NCI-H510A treated with DMSO at 0.1 percent for 48 hours (cell line): ENCODE measurements at regions not wholly inside any gene's neighbourhood (a gene's known extent, or its start where the extent isn't known, plus 50 kb on each side); places are given as distances from the start of the nearest gene placed in this dataset.
"Not testable (repeated sequence)": the region's sequence is repeated elsewhere in the genome, so short reads cannot be mapped to it uniquely, and the experiment has no call there.

Source experiments
- DNase-seq: peaks from one replicate; lab custom pipeline; 2025; lab: John Stamatoyannopoulos, UW

DNA sequence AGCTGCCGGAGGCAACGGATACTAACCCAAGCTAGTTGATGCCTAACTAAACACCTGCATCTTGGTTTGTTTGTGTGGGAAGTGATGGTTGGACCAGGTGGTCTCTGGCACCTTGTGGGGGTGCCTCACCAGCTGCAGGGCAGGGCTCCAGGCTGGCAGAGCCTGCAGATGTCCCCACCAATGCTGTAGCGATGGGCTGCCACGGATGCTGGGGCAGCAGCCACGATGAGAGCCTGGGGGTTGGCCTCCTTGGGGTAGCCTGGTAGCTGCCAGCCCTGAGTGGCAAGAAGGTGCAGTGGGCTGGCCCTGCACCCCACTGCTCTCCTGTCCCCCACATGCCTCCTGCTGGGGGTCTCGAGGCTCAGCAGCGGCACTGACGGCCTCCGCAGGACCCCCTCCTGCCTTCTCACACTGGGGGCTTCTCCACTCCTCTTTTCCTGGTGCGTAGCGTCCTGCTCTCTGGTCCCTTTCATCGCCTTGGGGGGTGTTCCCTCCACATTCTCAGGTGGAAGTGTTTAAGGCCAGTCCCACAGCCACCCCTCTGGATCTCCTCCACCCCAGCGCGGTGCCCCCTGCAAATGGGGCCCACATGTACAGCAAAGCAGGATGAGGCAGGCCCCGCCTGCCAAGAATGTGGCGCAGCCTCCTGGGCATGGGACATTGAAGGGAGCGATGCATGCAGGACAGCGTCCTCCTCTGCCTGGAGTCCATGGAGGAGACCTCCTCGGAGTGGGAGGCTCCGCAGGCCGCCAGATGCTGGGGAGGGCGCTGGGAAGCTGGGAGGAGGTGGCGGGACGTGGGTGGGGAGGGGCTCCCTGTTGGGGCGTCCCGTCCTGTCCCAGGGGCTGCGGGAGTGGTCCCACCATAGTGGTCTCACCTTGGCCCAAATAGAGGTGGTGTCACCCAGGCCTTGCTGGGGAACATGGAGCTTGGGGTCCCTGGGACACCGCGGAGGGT, 173.1 kb downstream of the ASB1 start:
- no peak for DNase-seq

DNA sequence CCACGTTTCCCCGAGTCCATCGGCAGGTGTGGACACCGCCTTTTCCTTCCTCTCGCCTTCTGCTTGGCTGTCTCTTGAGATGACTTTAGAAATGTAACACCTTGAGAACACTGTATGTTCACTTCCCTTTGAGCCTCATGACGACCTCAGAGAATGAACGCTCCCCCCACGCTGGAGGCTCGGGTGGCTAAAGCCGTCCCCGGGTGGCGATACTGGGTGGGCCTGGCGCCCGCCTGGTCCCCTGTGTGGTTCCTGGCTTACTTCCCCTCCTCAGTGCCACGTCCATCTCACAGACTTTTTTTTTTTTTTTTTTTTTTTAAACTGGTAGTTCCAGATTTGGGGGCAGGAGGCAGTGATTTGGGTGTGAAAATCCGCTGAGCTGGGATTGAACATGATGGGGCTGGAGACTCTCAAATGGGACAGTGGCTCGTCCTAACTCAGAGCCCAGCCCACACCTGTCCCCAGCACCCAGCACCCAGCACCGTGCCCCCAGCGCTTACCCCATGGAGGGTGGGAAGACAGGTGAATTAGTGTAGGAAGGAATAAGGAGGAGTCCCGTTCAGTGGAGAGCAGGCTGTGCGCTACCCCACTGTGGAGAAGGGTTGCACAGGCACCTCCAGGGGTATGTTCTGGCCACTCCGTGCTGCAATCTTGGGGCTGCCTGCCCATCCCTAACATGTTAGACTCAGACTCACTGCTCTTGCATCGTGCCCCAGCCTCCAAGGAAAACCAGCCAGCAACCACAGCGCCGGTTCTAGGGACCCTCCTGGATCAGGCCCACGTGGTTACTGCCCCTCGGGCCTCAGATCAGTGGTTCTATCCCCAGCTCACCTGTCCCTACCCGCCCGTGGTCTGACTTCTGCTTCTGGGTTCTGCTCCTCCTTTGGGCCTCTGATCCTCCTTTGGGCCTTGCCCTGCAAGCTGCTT, 174.0 kb downstream of the ASB1 start:
- DNase-seq = no peak

DNA sequence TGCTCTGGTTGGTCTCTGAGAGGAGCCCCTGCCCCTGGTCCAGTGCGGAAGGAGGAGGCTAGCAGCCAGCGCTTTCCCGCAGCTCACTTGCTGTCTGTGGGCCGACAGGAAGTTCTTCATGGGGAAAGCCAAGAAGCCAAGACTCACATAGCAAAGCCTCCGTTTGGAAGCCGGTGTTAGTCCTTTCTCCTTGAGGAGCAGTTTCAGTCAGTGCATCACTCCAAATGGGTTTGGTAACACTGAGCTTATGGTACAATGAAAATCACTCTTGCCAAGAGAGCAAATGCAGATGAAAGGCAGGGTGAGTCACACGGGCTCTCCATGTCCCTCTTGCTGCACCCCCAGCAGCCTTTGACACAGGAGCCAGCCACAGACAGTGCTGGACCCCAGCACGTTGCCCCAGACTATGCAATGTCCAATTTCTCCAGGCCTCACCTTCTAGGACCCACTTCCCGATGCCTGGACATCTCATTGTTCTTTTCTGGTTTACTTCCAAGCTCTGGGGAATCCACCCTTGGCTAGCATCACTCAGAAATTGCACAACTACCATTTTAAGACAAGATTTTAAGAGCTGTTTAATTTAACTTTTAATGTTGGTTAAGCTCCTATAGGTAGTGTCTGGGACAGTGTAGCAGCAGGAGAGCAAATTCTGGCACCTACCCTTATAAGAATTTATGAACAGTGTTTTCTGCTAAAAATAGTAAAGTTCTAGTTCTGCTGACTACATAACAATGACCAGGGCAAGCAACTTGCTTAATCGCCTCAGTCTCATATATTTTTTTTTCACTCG, 174.9 kb downstream of the ASB1 start:
- no peak for DNase-seq

DNA sequence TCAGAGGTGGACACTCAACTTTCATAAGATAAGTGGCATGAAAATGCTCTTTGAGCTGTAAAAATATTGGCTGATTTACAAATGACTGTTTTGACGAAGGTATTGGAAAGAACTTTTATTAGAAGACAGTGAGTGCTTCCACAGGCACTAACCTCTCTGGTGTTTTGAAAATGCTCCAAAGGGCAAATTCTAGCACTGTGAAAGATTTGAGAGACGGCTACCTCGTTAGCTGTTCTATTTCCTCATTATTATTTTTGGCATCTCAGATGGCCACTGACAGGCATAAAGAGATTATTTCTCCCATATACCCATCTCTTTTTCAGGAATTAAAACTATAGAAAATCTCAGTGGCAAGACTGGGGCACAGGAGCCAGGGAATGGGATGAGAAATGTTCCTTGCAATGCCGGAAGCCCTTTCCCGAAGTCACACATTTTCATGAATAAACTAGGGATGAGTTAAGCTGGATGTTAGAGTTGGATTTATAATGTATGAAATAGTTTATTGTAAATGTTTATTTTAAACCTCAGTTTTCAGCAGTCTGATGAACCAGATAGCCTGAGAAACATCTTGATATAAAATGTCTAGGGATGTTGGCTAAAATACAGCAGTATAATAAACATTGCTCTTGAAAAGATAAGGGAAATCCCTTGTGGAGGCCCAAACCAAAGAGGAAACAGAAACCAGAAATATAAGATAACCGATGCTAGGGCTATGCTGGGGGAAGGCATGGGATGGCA, 175.7 kb downstream of the ASB1 start:
- no peak for DNase-seq

- no peak for DNase-seq
Measured at GRCh38 chr2:238603596-238603995, 176.9 kb downstream of the ASB1 start.

- DNase-seq = no peak
Measured at GRCh38 chr2:238606311-238606710, 179.6 kb downstream of the ASB1 start.

DNA sequence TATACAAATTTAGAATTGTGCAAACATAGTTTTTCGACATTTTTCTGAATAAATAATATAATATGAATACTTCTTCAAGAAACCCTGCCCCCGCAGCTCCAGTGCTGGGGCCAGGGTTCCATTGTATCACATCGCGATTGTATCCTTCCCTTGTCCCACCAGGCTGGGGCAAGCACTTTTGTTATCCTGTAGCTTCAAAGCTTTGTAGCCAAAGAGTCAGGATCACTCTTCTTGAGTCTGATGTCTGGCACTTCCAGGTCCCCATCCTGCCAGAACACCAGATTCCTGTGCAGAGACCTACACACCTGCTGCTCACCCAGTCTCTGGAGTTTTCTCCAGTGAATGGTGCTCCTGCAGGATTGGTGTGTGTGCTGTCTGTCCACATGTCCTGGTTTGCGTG, 186.9 kb downstream of the ASB1 start:
- no peak for DNase-seq

- no peak for DNase-seq
Measured at GRCh38 chr2:238614376-238614775, 187.6 kb downstream of the ASB1 start.

GRCh38 chr2:238615187-238615586, 188.5 kb downstream of the ASB1 start:
- DNase-seq = no peak

DNA sequence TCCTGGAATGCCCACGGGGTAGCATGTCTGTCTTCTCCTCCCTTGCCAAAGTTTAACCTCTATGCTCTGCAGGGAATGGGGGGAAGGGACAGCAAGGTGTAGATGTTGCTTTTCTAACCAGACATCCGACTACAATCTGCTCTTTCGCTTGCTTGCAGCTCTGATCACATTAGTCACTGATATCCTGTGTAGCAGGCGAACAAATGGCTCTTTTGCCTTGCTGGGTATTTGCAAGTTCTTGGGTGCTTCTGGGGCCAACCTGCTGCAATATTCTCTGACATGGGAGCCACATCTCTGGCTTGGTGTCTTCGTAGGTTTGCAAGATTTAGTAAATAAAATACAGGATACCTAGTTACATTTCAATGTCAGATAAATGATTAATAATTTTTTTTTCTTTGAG, 190.0 kb downstream of the ASB1 start:
- DNase-seq = no peak

GRCh38 chr2:238618494-238619283, 192.0 kb downstream of the ASB1 start:
- DNase-seq = not testable (repeated sequence)

GRCh38 chr2:238627899-238628298, 201.2 kb downstream of the ASB1 start:
- no peak for DNase-seq

GRCh38 chr2:238629064-238629463, 202.3 kb downstream of the ASB1 start:
- no peak for DNase-seq

- no peak for DNase-seq
Measured at GRCh38 chr2:238631491-238632180, 204.9 kb downstream of the ASB1 start.

DNA sequence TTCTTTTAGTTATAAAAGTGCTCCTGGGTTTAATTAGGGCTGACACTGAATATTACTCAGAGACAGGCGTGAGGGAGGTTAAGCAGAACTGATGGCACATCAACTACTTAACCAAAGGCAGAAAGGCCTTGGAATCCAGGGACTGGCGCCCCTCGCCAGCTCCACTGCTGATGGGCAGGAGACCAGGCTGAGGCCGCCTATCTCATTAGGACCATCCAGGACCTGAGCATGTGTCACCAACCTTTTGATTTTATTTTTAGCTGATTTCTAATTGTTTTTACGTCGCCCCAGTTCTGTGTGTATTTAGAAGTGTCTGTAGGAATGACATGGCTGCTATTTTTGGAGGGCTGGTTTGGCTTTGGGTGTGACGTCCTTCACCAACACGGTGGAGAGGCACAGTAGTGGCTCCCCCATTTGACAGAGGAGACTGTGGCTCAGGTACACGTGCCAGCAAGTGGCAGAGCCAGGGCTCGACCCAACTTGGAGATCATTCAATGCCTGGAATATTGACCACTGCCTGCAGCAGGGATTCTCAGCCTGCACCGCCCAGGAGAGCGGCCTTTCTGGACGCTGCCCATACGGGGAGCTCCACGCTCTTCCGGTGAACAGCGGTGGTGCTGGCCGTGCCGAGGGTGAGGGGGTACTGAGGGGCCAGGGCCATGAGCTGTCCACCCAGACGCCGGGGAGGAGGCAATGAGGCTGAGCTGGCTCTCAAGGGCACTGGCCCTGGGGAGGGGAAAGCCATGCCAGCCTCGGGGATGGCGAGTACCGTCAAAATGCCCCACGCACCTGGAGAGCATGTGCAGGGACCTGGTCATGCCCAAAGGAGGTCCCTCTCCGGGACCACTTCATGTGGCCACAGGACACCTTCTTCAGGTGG, 205.7 kb downstream of the ASB1 start:
- DNase-seq = no peak

DNA sequence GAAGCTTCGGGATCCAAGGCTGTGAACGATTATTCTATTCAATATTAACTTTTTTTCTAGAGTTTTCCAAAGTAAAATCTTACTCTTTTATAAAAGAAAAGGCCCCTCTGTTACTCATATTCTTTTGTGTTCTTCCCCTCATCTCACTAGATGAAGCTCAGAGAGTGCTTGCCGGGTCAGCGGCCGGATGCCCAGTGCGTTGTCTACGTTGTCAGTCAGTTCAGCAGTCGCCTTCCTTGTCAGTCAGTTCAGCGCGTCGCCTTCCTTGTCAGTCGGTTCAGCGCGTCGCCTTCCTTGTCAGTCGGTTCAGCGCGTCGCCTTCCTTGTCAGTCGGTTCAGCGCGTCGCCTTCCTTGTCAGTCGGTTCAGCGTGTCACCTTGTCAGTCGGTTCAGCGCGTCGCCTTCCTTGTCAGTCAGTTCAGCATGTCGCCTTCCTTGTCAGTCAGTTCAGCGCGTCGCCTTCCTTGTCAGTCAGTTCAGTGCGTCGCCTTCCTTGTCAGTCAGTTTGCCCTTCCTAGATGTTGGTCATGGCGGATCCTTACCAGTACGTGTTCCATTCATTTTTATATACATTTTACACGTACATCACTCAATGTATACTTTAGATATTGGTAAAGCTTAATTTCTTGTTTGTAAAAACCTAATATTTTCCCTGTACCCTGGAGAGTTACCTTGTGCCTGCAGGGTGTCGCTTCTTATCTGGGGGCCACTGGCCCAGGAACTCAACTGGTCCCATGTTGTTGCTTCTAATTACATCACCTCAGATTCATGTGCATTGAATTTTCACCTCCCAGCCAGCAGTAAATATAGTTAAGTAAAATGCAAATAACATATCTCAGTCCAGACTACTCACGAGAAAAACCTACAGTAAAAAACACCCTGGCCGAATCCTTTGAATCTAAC, 206.9 kb downstream of the ASB1 start:
- DNase-seq = no peak

DNA sequence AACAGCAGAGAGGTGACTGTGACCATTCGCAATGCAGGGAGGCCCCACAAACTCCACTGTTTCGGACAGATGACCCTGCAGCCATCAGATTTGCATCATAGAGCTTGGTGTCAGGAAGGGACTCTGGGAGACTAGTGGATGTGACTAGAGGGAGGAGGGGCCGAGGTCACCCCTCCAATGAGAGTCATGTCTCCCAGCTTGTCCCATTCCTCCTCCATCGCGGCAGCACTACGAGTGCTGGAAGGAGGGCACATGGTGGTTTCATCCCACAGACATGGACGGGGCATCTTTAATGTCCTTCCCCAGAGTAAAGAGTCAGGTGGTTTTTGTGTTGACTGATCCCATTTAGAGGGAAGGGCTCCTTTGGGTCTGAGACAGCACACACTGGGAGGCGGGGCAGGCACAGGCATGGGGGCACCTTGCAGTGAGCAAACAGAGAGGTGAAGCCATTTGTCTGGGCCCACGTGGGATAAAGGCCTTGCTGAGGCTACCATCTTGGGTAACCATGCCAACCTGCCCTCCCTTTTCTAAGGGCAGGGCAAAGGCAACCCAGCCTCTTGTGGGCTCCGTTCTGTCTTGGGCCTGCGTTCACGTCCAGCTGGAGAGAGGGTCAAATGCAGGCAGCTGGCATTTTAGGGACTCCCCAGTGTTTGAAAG, 208.1 kb downstream of the ASB1 start:
- DNase-seq = no peak
